HepG2 (cell line): ENCODE measurements at regions not wholly inside any gene's neighbourhood (a gene's known extent, or its start where the extent isn't known, plus 50 kb on each side); places are given as distances from the start of the nearest gene placed in this dataset.

Source experiments
- ATAC-seq: fragments of 200-7000 bp; cut with Tn5 transposase; 3 replicates; pipeline ENCODE4 v1.9.1; 2020; ENCODE audit warnings: mild to moderate bottlenecking, moderate library complexity
- BruUV-seq: library from RNA; stranded (reverse); fragments of 400-500 nt; replicated peaks from 2 replicates; lab custom pipeline; 2021; lab: Mats Ljungman, UMichigan
- CTCF ChIA-PET: fragments of 300-600 bp; formaldehyde crosslinking; extraction: SDS; loops from one replicate; lab custom pipeline; 2021; ENCODE audit warnings: low total read pairs, inconsistent platforms, low intra/inter-chr PET ratio; lab: Yijun Ruan, JAX
- POLR2A ChIA-PET: fragments of 350-600 bp; sonication (Branson Sonifier 250); formaldehyde crosslinking; loops from one replicate; lab custom pipeline; 2020; ENCODE audit warnings: antibody characterized with exemption, inconsistent platforms; lab: Yijun Ruan, JAX
- DNase-seq: peaks from one replicate; pipeline ENCODE4 v3.0.0-alpha.2; 2015; ENCODE audit warnings: low spot score
- FAIRE-seq: peaks from 3 replicates; lab custom pipeline; 2011; peaks lifted over from hg19 to GRCh38; lab: Jason Lieb, UNC
- H2AFZ ChIP-seq: one replicate; pipeline ENCODE4 v1.6.1; 2011; ENCODE audit warnings: low read length, inconsistent platforms
- H3K27ac ChIP-seq: fragments of 300-600 bp; 3 replicates; pipeline ENCODE4 v1.8.0; 2011; ENCODE audit warnings: mixed run types, mild to moderate bottlenecking, mixed read lengths, low read length, inconsistent platforms; ENCODE audit not compliant: insufficient read depth; ENCODE audit errors: extremely low read length
- H3K27me3 ChIP-seq, 2 experiments: fragments of 200-600 bp in 1 of 2; 2 replicates in 1 of 2; 3 replicates in 1 of 2; pipeline versions ENCODE4 v1.6.0 to v1.8.0; 2011; ENCODE audit warnings: low read length in 2 of 2, mild to moderate bottlenecking in 2 of 2, moderate library complexity in 2 of 2, inconsistent platforms in 1 of 2; ENCODE audit not compliant: insufficient read depth in 2 of 2, control insufficient read depth in 1 of 2
- H3K36me3 ChIP-seq, 2 experiments: fragments of 200-600 bp in 1 of 2; replicated peaks in 1 of 2; 2 replicates in 1 of 2; 3 replicates in 1 of 2; pipeline versions ENCODE4 v1.5.1 to v1.8.0; 2011; ENCODE audit warnings: low read length in 2 of 2, inconsistent platforms in 1 of 2; ENCODE audit not compliant: insufficient read depth in 2 of 2, control insufficient read depth in 1 of 2
- H3K4me1 ChIP-seq: 2 replicates; pipeline ENCODE4 v1.5.1; 2012; ENCODE audit warnings: low read length, inconsistent platforms; ENCODE audit not compliant: insufficient read depth
- H3K4me2 ChIP-seq: 2 replicates; pipeline ENCODE4 v1.6.0; 2011; ENCODE audit warnings: low read depth, low read length, inconsistent platforms
- H3K4me3 ChIP-seq, 3 experiments: fragments of 200-600 bp in 1 of 3; sonication (generic), shearing (Covaris generic) in 1 of 3; replicated peaks in 1 of 3; 2 replicates each; pipeline ENCODE4 v1.5.1; 2011 to 2016; ENCODE audit warnings: low read length in 3 of 3, inconsistent platforms in 2 of 3, low read depth in 2 of 3, mild to moderate bottlenecking in 2 of 3, control low read depth in 1 of 3, mixed read lengths in 1 of 3; ENCODE audit not compliant: insufficient read depth in 1 of 3
- H3K79me2 ChIP-seq: one replicate; pipeline ENCODE4 v1.6.1; 2011; ENCODE audit warnings: low read length, inconsistent platforms; ENCODE audit not compliant: insufficient read depth
- H3K9ac ChIP-seq: 2 replicates; pipeline ENCODE4 v1.6.0; 2011; ENCODE audit warnings: mild to moderate bottlenecking, low read depth, low read length, inconsistent platforms; ENCODE audit not compliant: insufficient read depth
- H3K9me3 ChIP-seq: 2 replicates; pipeline ENCODE4 v1.5.1; 2012; ENCODE audit warnings: mild to moderate bottlenecking, low read length
- H4K20me1 ChIP-seq: 2 replicates; pipeline ENCODE4 v1.6.0; 2011; ENCODE audit warnings: inconsistent platforms, mild to moderate bottlenecking, low read length, moderate library complexity; ENCODE audit not compliant: insufficient read depth
- CCDC6 ChIP-seq: sonication (generic); formaldehyde crosslinking; IDR thresholded peaks from 2 replicates; pipeline ENCODE4 v1.8.1; 2022; ENCODE audit warnings: mild to moderate bottlenecking, missing genetic modification reagents, moderate library complexity
- CEBPB ChIP-seq: IDR thresholded peaks from 2 replicates; pipeline ENCODE4 v1.6.1; 2011; ENCODE audit warnings: low read depth, low read length, improper control_type of control experiment, borderline replicate concordance
- CREM ChIP-seq, 2 experiments: sonication (generic) in 1 of 2; formaldehyde crosslinking in 1 of 2; IDR thresholded peaks; 2 replicates each; pipeline versions ENCODE4 v1.4.0 to v1.6.1; 2016 to 2020; ENCODE audit warnings: antibody characterized with exemption in 1 of 2, mild to moderate bottlenecking in 1 of 2, missing genetic modification reagents in 1 of 2
- KDM3A ChIP-seq: IDR thresholded peaks from 2 replicates; pipeline ENCODE4 v1.6.1; 2018; ENCODE audit warnings: low read depth, missing compliant biosample characterization
- KLF11 ChIP-seq: IDR thresholded peaks from 2 replicates; pipeline ENCODE4 v1.6.1; 2016; ENCODE audit warnings: missing compliant biosample characterization
- NFATC3 ChIP-seq: sonication (generic); formaldehyde crosslinking; IDR thresholded peaks from 2 replicates; pipeline ENCODE4 v1.5.1; 2020; ENCODE audit warnings: mild to moderate bottlenecking, missing genetic modification reagents
- ONECUT2 ChIP-seq: sonication (generic); formaldehyde crosslinking; IDR thresholded peaks from 2 replicates; pipeline ENCODE4 v1.4.0; 2020; ENCODE audit warnings: missing genetic modification reagents
- PHF5A ChIP-seq: IDR thresholded peaks from one replicate; pipeline ENCODE4 v1.6.1; 2018; ENCODE audit warnings: low read depth, missing genetic modification reagents; ENCODE audit not compliant: unreplicated experiment
- PHF8 ChIP-seq: sonication (generic); formaldehyde crosslinking; IDR thresholded peaks from 2 replicates; pipeline ENCODE4 v1.5.0; 2020; ENCODE audit warnings: missing genetic modification reagents
- PRDM10 ChIP-seq: sonication (generic); formaldehyde crosslinking; IDR thresholded peaks from 2 replicates; pipeline ENCODE4 v1.4.0; 2020; ENCODE audit warnings: low read depth, missing genetic modification reagents
- SETDB1 ChIP-seq: sonication (generic); formaldehyde crosslinking; IDR thresholded peaks from 2 replicates; pipeline ENCODE4 v1.5.1; 2020; ENCODE audit warnings: missing genetic modification reagents, mild to moderate bottlenecking, borderline replicate concordance
- SIX1 ChIP-seq: sonication (generic); formaldehyde crosslinking; IDR thresholded peaks from 2 replicates; pipeline ENCODE4 v1.4.0; 2020; ENCODE audit warnings: missing genetic modification reagents, borderline replicate concordance
- TAF1 ChIP-seq: sonication (generic); formaldehyde crosslinking; IDR thresholded peaks from 2 replicates; pipeline ENCODE4 v1.4.0; 2020; ENCODE audit warnings: missing genetic modification reagents
- ZEB1 ChIP-seq: IDR thresholded peaks from 2 replicates; pipeline ENCODE4 v1.6.1; 2012; ENCODE audit warnings: mild to moderate bottlenecking, low read depth, inconsistent platforms; ENCODE audit not compliant: insufficient replicate concordance
- ZNF703 ChIP-seq: sonication (generic); formaldehyde crosslinking; IDR thresholded peaks from 2 replicates; pipeline ENCODE4 v1.5.1; 2020; ENCODE audit warnings: missing genetic modification reagents, mild to moderate bottlenecking, moderate library complexity, borderline replicate concordance
- ZNF776 ChIP-seq: sonication (generic); formaldehyde crosslinking; IDR thresholded peaks from 2 replicates; pipeline ENCODE4 v1.4.0; 2020; ENCODE audit warnings: mild to moderate bottlenecking, missing genetic modification reagents
- ZNF83 ChIP-seq: sonication (generic); formaldehyde crosslinking; IDR thresholded peaks from 2 replicates; pipeline ENCODE4 v1.4.0; 2020; ENCODE audit warnings: missing genetic modification reagents, mild to moderate bottlenecking, borderline replicate concordance
- ZNF839 ChIP-seq: sonication (generic); formaldehyde crosslinking; IDR thresholded peaks from 2 replicates; pipeline ENCODE4 v1.4.0; 2020; ENCODE audit warnings: missing genetic modification reagents, mild to moderate bottlenecking, borderline replicate concordance
- WGBS: methylation state at CpG from one replicate; pipeline ENCODE4 v1.1.6; 2017; ENCODE audit warnings: low lambda C conversion rate; 5-methylcytosine and 5-hydroxymethylcytosine counted together
- in situ Hi-C: cut with HindIII; loops from 2 replicates; pipeline ENCODE4 v1.10.0; 2017; ENCODE audit warnings: low pct_unique_long_range_greater_than_20kb; ENCODE audit not compliant: extremely low pct_ligation_motif_present
- intact Hi-C: fragments of 100-400 bp; cut with micrococcal nuclease; formaldehyde crosslinking; loops from one replicate; pipeline ENCODE4 v1.10.0; 2022; ENCODE audit not compliant: unreplicated experiment

- Histone ChIP-seq H3K4me1 (no peaks in the 10 kb centered on the region), H4K20me1 (no peaks in the 10 kb centered on the region), H3K79me2 (no peaks in the 10 kb centered on the region), H3K4me2 (no peak overlapping the region), H2AFZ (no peak overlapping the region), H3K36me3 (no peaks in the 10 kb centered on the region), H3K27ac (no peak overlapping the region), H3K4me3 (no peak overlapping the region), H3K9ac (no peak overlapping the region), H3K27me3 (no peaks in the 10 kb centered on the region), H3K9me3 (no peaks in the 10 kb centered on the region)
- DNase-seq: no peak
- 16% methylated on average over 3 of the region's 3 CpGs for WGBS
- in situ Hi-C loops (no loop called here), intact Hi-C loops (no loop called here)
- ATAC-seq: no peak
- no TSS peak for BruUV-seq
- ChIA-PET CTCF (no interaction called here), POLR2A (no interaction called here)
- TF ChIP-seq ZNF703 (CRISPR knock-in tag) (no peak), PHF8 (no peak), PRDM10 (CRISPR knock-in tag) (no peak), CREM (IDR thresholded peaks at IDR 0.05) (no peak), CREM (CRISPR knock-in tag; IDR thresholded peaks at IDR 0.05) (no peak), SETDB1 (no peak)
- FAIRE-seq: no peak
Measured at GRCh38 chr9:82161876-82162275, 173.3 kb downstream of the SPATA31D1 start.

GRCh38 chr9:82164159-82164558 is 175.6 kb downstream of the SPATA31D1 start:
- H3K79me2 ChIP-seq: no peaks in the 10 kb centered on the region
- H2AFZ ChIP-seq: no peak overlapping the region
- no peaks in the 10 kb centered on the region for H3K9me3 ChIP-seq
- H3K27ac ChIP-seq: no peak overlapping the region
- no peaks in the 10 kb centered on the region for H3K36me3 ChIP-seq
- ChIA-PET CTCF (no interaction called here), POLR2A (no interaction called here)
- in situ Hi-C loops (no loop called here), intact Hi-C loops (no loop called here)
- H3K4me2 ChIP-seq: no peak overlapping the region
- ATAC-seq: no peak
- 5% methylated on average over 2 of the region's 2 CpGs for WGBS
- no peak for DNase-seq
- no peaks in the 10 kb centered on the region for H4K20me1 ChIP-seq
- FAIRE-seq: no peak
- no peaks in the 10 kb centered on the region for H3K27me3 ChIP-seq
- H3K4me1 ChIP-seq: no peaks in the 10 kb centered on the region
- no TSS peak for BruUV-seq
- H3K9ac ChIP-seq: no peak overlapping the region
- no peak overlapping the region for H3K4me3 ChIP-seq
- no peak for TF ChIP-seq ZNF776 (CRISPR knock-in tag)
- TF ChIP-seq NFATC3 (CRISPR knock-in tag): no peak
- no peak for TF ChIP-seq ZNF83 (CRISPR knock-in tag)
- no peak for TF ChIP-seq SIX1 (CRISPR knock-in tag)
- no peak for TF ChIP-seq ONECUT2 (CRISPR knock-in tag)
- TF ChIP-seq TAF1 (CRISPR knock-in tag): no peak
- TF ChIP-seq ZEB1: no peak
- TF ChIP-seq KLF11 (CRISPR knock-in tag): no peak
- no peak for TF ChIP-seq CEBPB
- TF ChIP-seq PHF5A: no peak
- TF ChIP-seq ZNF839 (CRISPR knock-in tag): no peak
- no peak for TF ChIP-seq KDM3A
- no peak for TF ChIP-seq SETDB1
- no peak for TF ChIP-seq CCDC6 (CRISPR knock-in tag)
